B cell (primary cell): ENCODE measurements at regions not wholly inside any gene's neighbourhood (a gene's known extent, or its start where the extent isn't known, plus 50 kb on each side); places are given as distances from the start of the nearest gene placed in this dataset.

ENCODE experiments used
- ATAC-seq: fragments of 200-7000 bp; cut with Tn5 transposase; one replicate; pipeline ENCODE4 v1.10.0; 2021; ENCODE audit warnings: low read depth, mild to moderate bottlenecking, moderate number of reproducible peaks, moderate library complexity
- CTCF ChIA-PET: fragments of 350-600 bp; sonication (Branson Sonifier 250); formaldehyde crosslinking; loops from one replicate; lab custom pipeline; 2021; ENCODE audit warnings: antibody characterized with exemption, inconsistent platforms; lab: Charles Lee
- POLR2A ChIA-PET: fragments of 350-600 bp; sonication (Branson Sonifier 250); formaldehyde crosslinking; loops from one replicate; lab custom pipeline; 2021; ENCODE audit warnings: antibody characterized with exemption; lab: Charles Lee
- DNase-seq: peaks from one replicate; pipeline ENCODE4 v3.0.0; 2013
- H2AFZ ChIP-seq: 2 replicates; pipeline ENCODE4 v1.6.1; 2012; ENCODE audit warnings: mild to moderate bottlenecking, low read depth, low read length; ENCODE audit not compliant: insufficient read depth, poor library complexity, severe bottlenecking
- H3K27ac ChIP-seq, 2 donors: 1 replicate in 1 of 2; 2 replicates in 1 of 2; pipeline ENCODE4 v1.5.1; 2012 to 2013; ENCODE audit warnings: low read length in 2 of 2, mild to moderate bottlenecking in 2 of 2, moderate library complexity in 1 of 2
- H3K27me3 ChIP-seq, 4 experiments: fragments of 200-600 bp in 1 of 4; sonication (generic) in 1 of 4; replicated peaks in 1 of 4; 1 replicate in 2 of 4; 2 replicates in 2 of 4; pipeline versions ENCODE4 v1.6.1 to v1.7.0; 2013 to 2016; ENCODE audit warnings: low read length in 3 of 4, mild to moderate bottlenecking in 2 of 4, mixed read lengths in 1 of 4, moderate library complexity in 1 of 4; ENCODE audit not compliant: insufficient read depth in 4 of 4, control insufficient read depth in 3 of 4; ENCODE audit errors: control extremely low read depth in 1 of 4
- H3K36me3 ChIP-seq, 2 experiments: replicated peaks in 1 of 2; 1 replicate in 1 of 2; 2 replicates in 1 of 2; pipeline versions ENCODE4 v1.6.1 to v1.7.1; 2013; ENCODE audit warnings: low read length in 1 of 2; ENCODE audit not compliant: insufficient read depth in 2 of 2, control insufficient read depth in 1 of 2; ENCODE audit errors: control extremely low read depth in 1 of 2, extremely low read depth in 1 of 2
- H3K4me1 ChIP-seq, 2 donors: fragments of 200-600 bp in 1 of 2; sonication (generic) in 1 of 2; 1 replicate in 1 of 2; 2 replicates in 1 of 2; pipeline versions ENCODE4 v1.5.1 to v1.6.1; 2013 to 2017; ENCODE audit warnings: low read length in 2 of 2; ENCODE audit not compliant: control insufficient read depth in 2 of 2, insufficient read depth in 2 of 2
- H3K4me2 ChIP-seq: replicated peaks from 2 replicates; pipeline ENCODE3; 2012; ENCODE audit warnings: mild to moderate bottlenecking, low read depth, low read length; ENCODE audit not compliant: poor library complexity, severe bottlenecking
- H3K4me3 ChIP-seq, 5 experiments: fragments of 200-600 bp in 1 of 5; sonication (generic) in 1 of 5; 1 replicate in 3 of 5; 2 replicates in 2 of 5; pipeline versions ENCODE4 v1.5.1 to v1.7.0; 2011 to 2016; ENCODE audit warnings: low read length in 4 of 5, mild to moderate bottlenecking in 4 of 5, low read depth in 2 of 5, control low read depth in 1 of 5, moderate library complexity in 1 of 5; ENCODE audit not compliant: insufficient read depth in 1 of 5; ENCODE audit errors: control extremely low read depth in 1 of 5, extremely low read depth in 1 of 5
- H3K79me2 ChIP-seq: fragments of 200-600 bp; sonication (generic); one replicate; pipeline ENCODE4 v1.6.0; 2016; ENCODE audit warnings: low read length; ENCODE audit not compliant: control insufficient read depth, insufficient read depth
- H3K9ac ChIP-seq: fragments of 200-600 bp; sonication (generic); 2 replicates; pipeline ENCODE4 v1.6.1; 2017; ENCODE audit warnings: mild to moderate bottlenecking, low read length, moderate library complexity
- H3K9me3 ChIP-seq, 3 donors: one replicate each; pipeline versions ENCODE4 v1.6.1 to v1.7.1; 2013; ENCODE audit warnings: low read length in 2 of 3; ENCODE audit not compliant: control insufficient read depth in 2 of 3, insufficient read depth in 1 of 3; ENCODE audit errors: control extremely low read depth in 1 of 3
- H4K20me1 ChIP-seq: 2 replicates; pipeline ENCODE4 v1.6.0; 2012; ENCODE audit warnings: mild to moderate bottlenecking, low read length; ENCODE audit not compliant: insufficient read depth, control insufficient read depth, poor library complexity, severe bottlenecking
- H3K27ac Mint-ChIP-seq: one replicate; pipeline ENCODE4 v1.8.0; 2021; ENCODE audit warnings: mixed read lengths
- H3K27me3 Mint-ChIP-seq: one replicate; pipeline ENCODE4 v1.8.0; 2021; ENCODE audit warnings: mixed read lengths
- H3K4me1 Mint-ChIP-seq: one replicate; pipeline ENCODE4 v1.8.0; 2021; ENCODE audit warnings: mixed read lengths
- H3K4me3 Mint-ChIP-seq: one replicate; pipeline ENCODE4 v1.8.0; 2021; ENCODE audit warnings: mixed read lengths
- H3K9me3 Mint-ChIP-seq: one replicate; pipeline ENCODE4 v1.8.0; 2022; ENCODE audit warnings: mixed read lengths; ENCODE audit not compliant: insufficient read depth
- CTCF ChIP-seq: fragments of 200-600 bp; IDR thresholded peaks from one replicate; pipeline ENCODE4 v1.8.0; 2022; ENCODE audit warnings: antibody characterized with exemption, mild to moderate bottlenecking
- EZH2 ChIP-seq: IDR thresholded peaks from 2 replicates; pipeline ENCODE4 v1.6.1; 2012; ENCODE audit warnings: borderline replicate concordance, low read depth, mild to moderate bottlenecking, moderate library complexity, low read length; ENCODE audit not compliant: insufficient read depth, poor library complexity, severe bottlenecking
- WGBS: methylation state at CpG from one replicate; pipeline ENCODE4 v1.1.5; 2013; ENCODE audit warnings: missing lambda C conversion rate; ENCODE audit not compliant: insufficient coverage; 5-methylcytosine and 5-hydroxymethylcytosine counted together
- intact Hi-C: fragments of 100-400 bp; cut with micrococcal nuclease; formaldehyde crosslinking; loops from one replicate; pipeline ENCODE4 v1.10.0; 2022

- Mint-ChIP-seq H3K27me3 (peaks cover 26% of the 10 kb centered on the region), H3K9me3 (peaks cover 2% of the 10 kb centered on the region), H3K4me3 (no peak overlapping the region), H3K4me1 (peaks cover 11% of the 10 kb centered on the region), H3K27ac (no peak overlapping the region)
- no peak overlapping the region for H3K4me3 ChIP-seq
- H3K27ac ChIP-seq: no peak overlapping the region
- no peak overlapping the region for H2AFZ ChIP-seq
- CTCF ChIA-PET: interaction anchor here (2.1 kb wide), 1 partner anchor 13 kb away, joined by 5 read pairs; no protein-coding TSS in a partner anchor
- H3K36me3 ChIP-seq: no peaks in the 10 kb centered on the region
- no peak overlapping the region for H3K4me2 ChIP-seq
- POLR2A ChIA-PET: no interaction called here
- no peaks in the 10 kb centered on the region for H3K9me3 ChIP-seq
- DNase-seq: no peak
- H3K9ac ChIP-seq: no peak overlapping the region
- no peaks in the 10 kb centered on the region for H4K20me1 ChIP-seq
- TF ChIP-seq CTCF (no peak), EZH2 (no peak)
- no peak for ATAC-seq
- H3K79me2 ChIP-seq: no peaks in the 10 kb centered on the region
- WGBS: no CpG with 5 or more reads among the region's 2 CpGs
- H3K27me3 ChIP-seq: no peaks in the 10 kb centered on the region
- no peaks in the 10 kb centered on the region for H3K4me1 ChIP-seq
- intact Hi-C loops: no loop called here
Observed at GRCh38 chr1:18568489-18568888, 62.2 kb upstream of the PAX7 start.

DNA sequence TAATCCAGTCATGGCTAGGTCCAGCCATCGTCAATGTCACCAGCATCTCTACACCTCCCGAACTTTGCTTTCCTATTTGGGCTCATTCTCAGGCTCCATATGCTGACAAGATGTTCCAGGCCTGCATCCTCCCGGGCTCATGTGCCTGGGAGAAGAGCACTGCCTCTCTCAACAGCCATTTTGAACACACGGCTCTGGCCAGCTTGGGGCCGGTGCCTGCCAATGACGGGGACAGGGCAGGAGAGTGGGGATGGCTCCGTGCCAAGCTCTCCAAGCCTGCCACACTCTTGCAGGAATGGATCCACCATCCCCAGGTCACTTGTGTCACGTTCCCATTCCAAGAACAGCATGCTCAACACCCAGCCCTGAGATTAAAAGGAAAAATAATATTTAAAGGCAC, 61.4 kb upstream of the PAX7 start:
- Histone ChIP-seq H3K36me3 (no peaks in the 10 kb centered on the region), H4K20me1 (no peaks in the 10 kb centered on the region), H3K4me3 (no peak overlapping the region), H3K9ac (no peak overlapping the region), H3K79me2 (no peaks in the 10 kb centered on the region), H3K27ac (no peak overlapping the region), H3K4me1 (no peaks in the 10 kb centered on the region), H3K9me3 (no peaks in the 10 kb centered on the region), H3K4me2 (no peak overlapping the region), H2AFZ (no peak overlapping the region), H3K27me3 (no peaks in the 10 kb centered on the region)
- no peak for ATAC-seq
- POLR2A ChIA-PET: no interaction called here
- no peak overlapping the region for H3K4me3 Mint-ChIP-seq
- 89% methylated on average over 7 of the region's 8 CpGs for WGBS
- H3K4me1 Mint-ChIP-seq: peaks cover 12% of the 10 kb centered on the region
- peaks cover 2% of the 10 kb centered on the region for H3K9me3 Mint-ChIP-seq
- no peak for DNase-seq
- no peak overlapping the region for H3K27ac Mint-ChIP-seq
- intact Hi-C loops: no loop called here
- no peak for TF ChIP-seq CTCF
- no peak for TF ChIP-seq EZH2
- CTCF ChIA-PET: interaction anchor here (2.1 kb wide), 1 partner anchor 14 kb away, joined by 5 read pairs; no protein-coding TSS in a partner anchor
- H3K27me3 Mint-ChIP-seq: peaks cover 21% of the 10 kb centered on the region
